ENCODE measurements at regions not wholly inside any gene's neighbourhood (a gene's known extent, or its start where the extent isn't known, plus 50 kb on each side); places are given as distances from the start of the nearest gene placed in this dataset.

GRCh38 chr9:71524996-71525580 lies 243.2 kb downstream of the CEMIP2 start:
- FAIRE-seq (no peak), DNase-seq (ENCODE audit: low read depth in 1 of 2, low spot score in 2 of 2) (no peak)
- Histone ChIP-seq H3K56ac (replicated peaks; ENCODE audit: insufficient read length, low read depth, low read length) (no peak overlapping the region), H3K23ac (ENCODE audit: insufficient read length) (no peak overlapping the region), H3K14ac (ENCODE audit: insufficient read length) (no peak overlapping the region), H2BK120ac (replicated peaks; ENCODE audit: low read depth, low read length) (no peak overlapping the region), H3K27ac (ENCODE audit: low read depth, low read length) (no peak overlapping the region), H2BK5ac (ENCODE audit: low read depth, low read length) (no peak overlapping the region), H3K9me3 (ENCODE audit: insufficient read depth in 2 of 2, low read depth in 1 of 2, low read length in 1 of 2) (no peaks in the 10 kb centered on the region), H3K27me3 (replicated peaks in 1 of 4; ENCODE audit: control insufficient read depth in 3 of 4, extremely low read depth in 1 of 4, insufficient read depth in 3 of 4, low read length in 3 of 4) (no peaks in the 10 kb centered on the region), H3K79me1 (ENCODE audit: low read depth, low read length) (no peaks in the 10 kb centered on the region), H4K20me1 (replicated peaks in 1 of 2; ENCODE audit: control insufficient read depth in 1 of 2, insufficient read depth in 2 of 2, low read length in 2 of 2) (no peaks in the 10 kb centered on the region), H4K8ac (ENCODE audit: extremely low read depth, insufficient read depth, low read length) (0 out of 2 replicates have a peak overlapping the region, but pooled peaks have one; percentile 68), H3K4me2 (ENCODE audit: insufficient read depth in 1 of 2, low read depth in 2 of 2, low read length in 2 of 2) (no peak overlapping the region), H3K79me2 (ENCODE audit: control insufficient read depth in 1 of 2, insufficient read depth in 2 of 2, low read length in 2 of 2) (no peaks in the 10 kb centered on the region), H2BK12ac (ENCODE audit: low read depth, low read length) (no peak overlapping the region), H3K4me3 (ENCODE audit: extremely low read depth in 1 of 4, insufficient read depth in 2 of 4, low read depth in 3 of 4, low read length in 4 of 4) (no peak overlapping the region), H4K91ac (replicated peaks; ENCODE audit: insufficient read length, low read length) (no peak overlapping the region), H3K18ac (ENCODE audit: extremely low read depth, low read length) (no peak overlapping the region), H3K23me2 (ENCODE audit: low read depth, low read length) (no peaks in the 10 kb centered on the region), H3K9ac (replicated peaks in 1 of 4; ENCODE audit: extremely low read depth in 1 of 4, low read depth in 3 of 4, low read length in 3 of 4) (no peak overlapping the region), H3K36me3 (ENCODE audit: control insufficient read depth in 2 of 4, insufficient read depth in 4 of 4, low read length in 3 of 4) (no peaks in the 10 kb centered on the region), H2AFZ (ENCODE audit: low read length) (no peak overlapping the region), H2BK15ac (ENCODE audit: low read length) (no peak overlapping the region), H3K4ac (replicated peaks; ENCODE audit: insufficient read length, low read depth, low read length) (no peak overlapping the region), H2BK20ac (ENCODE audit: low read length) (no peak overlapping the region), H3K4me1 (replicated peaks in 1 of 4; ENCODE audit: control insufficient read depth in 3 of 4, insufficient read depth in 4 of 4, low read length in 3 of 4) (no peaks in the 10 kb centered on the region), H4K5ac (ENCODE audit: insufficient read length, low read depth, low read length) (no peak overlapping the region), H2AK5ac (ENCODE audit: low read depth, low read length) (no peak overlapping the region)
- POLR2A ChIA-PET (ENCODE audit: partially characterized antibody) = no interaction called here
- CTCF ChIA-PET (ENCODE audit: partially characterized antibody) = interaction anchor here (0.6 to 1.2 kb wide), 3 partner anchors 35 to 159 kb away, joined by 3 read pairs; no protein-coding TSS in a partner anchor
- WGBS, 2 experiments (ENCODE audit: extremely low coverage in 1 of 2, insufficient coverage in 1 of 2, insufficient read length in 1 of 2, insufficient replicate concordance in 2 of 2, low coverage in 1 of 2, low lambda C conversion rate in 2 of 2, missing lambda C conversion rate in 1 of 2) = 93% methylated on average over 15 of the region's 16 CpGs; no CpG with 5 or more reads in 1 of the 2 experiments
- TF ChIP-seq SP2 (IDR thresholded peaks at IDR 0.05; ENCODE audit: low read length) = no peak
- no peak for TF ChIP-seq CTCF (IDR thresholded peaks at IDR 0.05; ENCODE audit: control extremely low read depth in 1 of 3, insufficient read depth in 1 of 3, low read depth in 1 of 3, low read length in 3 of 3)
- TF ChIP-seq SRF (IDR thresholded peaks at IDR 0.05; ENCODE audit: low read depth, low read length) = no peak
- no peak for TF ChIP-seq CBX5 (IDR thresholded peaks at IDR 0.05; ENCODE audit: low read depth, low read length)
- no peak for TF ChIP-seq HDAC2 (IDR thresholded peaks at IDR 0.05; ENCODE audit: borderline replicate concordance in 1 of 2, low read depth in 2 of 2, low read length in 2 of 2)
- TF ChIP-seq USF2 (IDR thresholded peaks at IDR 0.05; ENCODE audit: low read length) = no peak
- no peak for TF ChIP-seq BRCA1 (IDR thresholded peaks at IDR 0.05; ENCODE audit: low read depth, low read length)
- TF ChIP-seq ASH2L (IDR thresholded peaks at IDR 0.05; ENCODE audit: low read length) = no peak
- no peak for TF ChIP-seq RFX5 (IDR thresholded peaks at IDR 0.05; ENCODE audit: borderline replicate concordance, low read depth, low read length)
- TF ChIP-seq SP1 (IDR thresholded peaks at IDR 0.05; ENCODE audit: low read depth, low read length) = no peak
- TF ChIP-seq CHD1 (IDR thresholded peaks at IDR 0.05; ENCODE audit: low read depth, low read length) = no peak
